ENCODE measurements at regions not wholly inside any gene's neighbourhood (a gene's known extent, or its start where the extent isn't known, plus 50 kb on each side); places are given as distances from the start of the nearest gene placed in this dataset.

DNA sequence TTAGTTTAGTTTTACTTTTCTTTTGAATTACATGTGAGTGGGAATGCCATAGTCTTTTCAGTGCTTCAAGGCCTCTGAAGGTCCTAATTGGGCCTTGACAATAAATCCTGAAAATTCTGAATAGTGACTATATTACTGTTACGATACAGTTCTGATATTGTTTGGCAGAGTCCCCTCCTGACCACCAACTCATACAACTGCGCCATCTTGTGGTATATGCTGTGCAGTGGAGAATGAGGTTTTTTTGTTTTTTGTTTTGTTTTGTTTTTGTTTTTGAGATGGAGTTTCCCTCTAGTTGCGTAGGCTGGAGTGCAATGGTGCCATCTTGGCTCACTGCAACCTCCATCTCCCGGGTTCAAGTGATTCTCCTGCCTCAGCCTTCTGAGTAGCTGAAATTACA, 56.6 kb upstream of the CHRDL1 start:
- TF ChIP-seq, protein P1, sequence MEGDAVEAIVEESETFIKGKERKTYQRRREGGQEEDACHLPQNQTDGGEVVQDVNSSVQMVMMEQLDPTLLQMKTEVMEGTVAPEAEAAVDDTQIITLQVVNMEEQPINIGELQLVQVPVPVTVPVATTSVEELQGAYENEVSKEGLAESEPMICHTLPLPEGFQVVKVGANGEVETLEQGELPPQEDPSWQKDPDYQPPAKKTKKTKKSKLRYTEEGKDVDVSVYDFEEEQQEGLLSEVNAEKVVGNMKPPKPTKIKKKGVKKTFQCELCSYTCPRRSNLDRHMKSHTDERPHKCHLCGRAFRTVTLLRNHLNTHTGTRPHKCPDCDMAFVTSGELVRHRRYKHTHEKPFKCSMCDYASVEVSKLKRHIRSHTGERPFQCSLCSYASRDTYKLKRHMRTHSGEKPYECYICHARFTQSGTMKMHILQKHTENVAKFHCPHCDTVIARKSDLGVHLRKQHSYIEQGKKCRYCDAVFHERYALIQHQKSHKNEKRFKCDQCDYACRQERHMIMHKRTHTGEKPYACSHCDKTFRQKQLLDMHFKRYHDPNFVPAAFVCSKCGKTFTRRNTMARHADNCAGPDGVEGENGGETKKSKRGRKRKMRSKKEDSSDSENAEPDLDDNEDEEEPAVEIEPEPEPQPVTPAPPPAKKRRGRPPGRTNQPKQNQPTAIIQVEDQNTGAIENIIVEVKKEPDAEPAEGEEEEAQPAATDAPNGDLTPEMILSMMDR (IDR thresholded peaks at IDR 0.05): no peak
- no peak for TF ChIP-seq POLR2AphosphoS5 (IDR thresholded peaks at IDR 0.05; ENCODE audit: insufficient read depth in 1 of 2, low read depth in 1 of 2)
- no peak for TF ChIP-seq POLR2A (IDR thresholded peaks at IDR 0.05)

Data from vagina (tissue), 2 donors.